Panc1 (cell line): ENCODE measurements at regions not wholly inside any gene's neighbourhood (a gene's known extent, or its start where the extent isn't known, plus 50 kb on each side); places are given as distances from the start of the nearest gene placed in this dataset.

Experiments used
- ATAC-seq: fragments of 200-7000 bp; cut with Tn5 transposase; 2 replicates; pipeline ENCODE4 v1.9.1; 2020; ENCODE audit warnings: mild to moderate bottlenecking, moderate library complexity
- BruUV-seq: library from RNA; stranded (reverse); fragments of 400-500 nt; replicated peaks from 2 replicates; lab custom pipeline; 2021; lab: Mats Ljungman, UMichigan
- CTCF ChIA-PET: fragments of 300-600 bp; sonication (Branson Sonifier 250); formaldehyde crosslinking; loops from one replicate; lab custom pipeline; 2022; ENCODE audit warnings: antibody characterized with exemption; lab: Charles Lee
- POLR2A ChIA-PET: fragments of 300-600 bp; sonication (Branson Sonifier 250); formaldehyde crosslinking; loops from one replicate; lab custom pipeline; 2022; ENCODE audit warnings: antibody characterized with exemption; lab: Charles Lee
- DNase-seq: peaks from one replicate; pipeline ENCODE4 v3.0.0-alpha.2; 2010; ENCODE audit warnings: low read depth, low spot score
- H3K27ac ChIP-seq: 2 replicates; pipeline ENCODE4 v1.5.1; 2011; ENCODE audit warnings: mild to moderate bottlenecking, low read length, inconsistent platforms
- H3K27me3 ChIP-seq: fragments of 200-500 bp; sonication (Bioruptor generic); 2 replicates; pipeline ENCODE4 v1.6.0; 2014; ENCODE audit warnings: low read length, inconsistent platforms; ENCODE audit not compliant: control insufficient read depth, insufficient read depth
- H3K36me3 ChIP-seq: fragments of 200-500 bp; sonication (Bioruptor generic); 2 replicates; pipeline ENCODE4 v1.5.1; 2014; ENCODE audit warnings: inconsistent platforms, mild to moderate bottlenecking, low read length, moderate library complexity; ENCODE audit not compliant: control insufficient read depth, insufficient read depth
- H3K4me1 ChIP-seq: 2 replicates; pipeline ENCODE4 v1.5.1; 2011; ENCODE audit warnings: inconsistent platforms, mild to moderate bottlenecking, low read length, moderate library complexity; ENCODE audit not compliant: control insufficient read depth, insufficient read depth
- H3K4me3 ChIP-seq, 2 experiments: 2 replicates each; pipeline ENCODE4 v1.5.1; 2011 to 2012; ENCODE audit warnings: low read depth in 2 of 2, low read length in 2 of 2, mild to moderate bottlenecking in 2 of 2, inconsistent platforms in 1 of 2, moderate library complexity in 1 of 2
- H3K9me3 ChIP-seq: fragments of 200-500 bp; sonication (Bioruptor generic); 2 replicates; pipeline ENCODE4 v1.5.1; 2014; ENCODE audit warnings: low read depth, mild to moderate bottlenecking, inconsistent platforms, low read length, moderate library complexity; ENCODE audit not compliant: control insufficient read depth, insufficient read depth
- POLR2AphosphoS5 ChIP-seq: IDR thresholded peaks from 2 replicates; pipeline ENCODE4 v1.6.1; 2012; ENCODE audit warnings: mild to moderate bottlenecking, low read depth, low read length, moderate library complexity
- SIN3A ChIP-seq: IDR thresholded peaks from 2 replicates; pipeline ENCODE4 v1.6.1; 2012; ENCODE audit warnings: low read depth, mild to moderate bottlenecking, low read length, moderate library complexity, borderline replicate concordance; ENCODE audit not compliant: insufficient read depth
- TCF7L2 ChIP-seq: IDR thresholded peaks from 2 replicates; pipeline ENCODE4 v1.6.1; 2011; ENCODE audit warnings: mild to moderate bottlenecking, low read depth, low read length, inconsistent platforms
- in situ Hi-C: cut with HindIII; loops from 2 replicates; pipeline ENCODE4 v1.10.0; 2016; ENCODE audit warnings: low sequenced_read_pairs, low pct_unique_long_range_greater_than_20kb
- intact Hi-C: fragments of 100-400 bp; cut with micrococcal nuclease; formaldehyde crosslinking; loops from one replicate; pipeline ENCODE4 v1.10.0; 2022; ENCODE audit not compliant: unreplicated experiment
- TF ChIP-seq, protein P1 (sequence below), 2 experiments: IDR thresholded peaks; 2 replicates each; pipeline ENCODE4 v1.6.1; 2011 to 2012; ENCODE audit warnings: low read depth in 2 of 2, control low read depth in 1 of 2, low read length in 1 of 2, mild to moderate bottlenecking in 1 of 2, moderate library complexity in 1 of 2; ENCODE audit not compliant: insufficient read depth in 1 of 2
- TF ChIP-seq, protein P2 (sequence below): fragments of 450-650 bp; IDR thresholded peaks from 2 replicates; pipeline ENCODE4 v1.5.1; 2017; ENCODE audit warnings: mild to moderate bottlenecking

DNA sequence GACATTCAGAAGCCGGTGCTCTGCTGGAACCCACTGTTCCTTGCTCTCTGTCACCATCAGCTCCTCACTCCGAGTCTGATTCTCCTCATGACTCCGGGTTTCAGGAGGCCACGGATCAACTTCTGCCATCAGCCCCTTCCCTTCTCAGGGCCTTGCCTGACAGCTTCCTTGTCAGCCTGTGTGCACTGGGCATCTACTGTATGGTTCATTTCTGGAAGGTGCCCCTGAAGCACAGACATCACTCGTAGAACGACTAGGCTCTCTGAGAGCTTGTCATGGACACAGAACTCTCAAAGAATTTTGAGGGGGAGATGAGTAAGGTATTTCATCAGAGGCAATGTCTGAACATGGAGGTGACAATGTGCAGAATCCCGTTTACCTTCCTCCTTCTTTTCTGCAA is 396.1 kb downstream of the TNS3 start:
- no peaks in the 10 kb centered on the region for H3K9me3 ChIP-seq
- H3K36me3 ChIP-seq = no peaks in the 10 kb centered on the region
- H3K4me1 ChIP-seq = no peaks in the 10 kb centered on the region
- DNase-seq = no peak
- H3K27me3 ChIP-seq = peaks cover 19% of the 10 kb centered on the region
- no TSS peak for BruUV-seq
- CTCF ChIA-PET = interaction anchor here (0.5 to 1.2 kb wide), 2 partner anchors 68 to 205 kb away, joined by 3 to 5 read pairs; no protein-coding TSS in a partner anchor
- ATAC-seq = no peak
- intact Hi-C loops = no loop called here
- in situ Hi-C loops = no loop called here
- TF ChIP-seq SIN3A (no peak), TCF7L2 (no peak), POLR2AphosphoS5 (no peak)
- no peak overlapping the region for H3K4me3 ChIP-seq
- POLR2A ChIA-PET = no interaction called here
- no peak overlapping the region for H3K27ac ChIP-seq

DNA sequence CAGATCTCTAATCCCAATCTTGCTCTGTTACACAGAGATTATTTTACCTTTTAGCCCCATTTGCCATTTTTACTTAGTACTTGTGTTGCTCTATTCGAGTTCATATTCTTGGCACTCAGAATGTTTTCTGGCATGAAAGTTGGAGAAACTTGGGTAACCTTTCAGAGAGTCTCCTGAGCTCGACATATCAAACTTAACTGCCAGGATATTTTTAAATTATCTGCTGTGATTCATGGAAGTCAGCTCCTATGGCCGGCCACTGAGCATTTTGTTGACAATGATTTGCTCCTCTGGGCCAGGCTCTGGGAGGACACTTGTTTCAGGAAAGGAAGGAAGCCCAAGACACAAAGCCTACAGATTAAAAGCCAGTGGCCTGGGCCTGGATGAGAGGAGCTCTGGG is 396.7 kb downstream of the TNS3 start:
- no peaks in the 10 kb centered on the region for H3K9me3 ChIP-seq
- ChIA-PET POLR2A (no interaction called here), CTCF (interaction anchor here (0.5 kb wide), 1 partner anchor 204 kb away, joined by 3 read pairs; no protein-coding TSS in a partner anchor)
- no peaks in the 10 kb centered on the region for H3K36me3 ChIP-seq
- ATAC-seq (no peak), DNase-seq (no peak)
- H3K4me1 ChIP-seq = no peaks in the 10 kb centered on the region
- no peak overlapping the region for H3K4me3 ChIP-seq
- in situ Hi-C loops = no loop called here
- peaks cover 18% of the 10 kb centered on the region for H3K27me3 ChIP-seq
- intact Hi-C loops = no loop called here
- BruUV-seq = no TSS peak
- TF ChIP-seq, protein P1, sequence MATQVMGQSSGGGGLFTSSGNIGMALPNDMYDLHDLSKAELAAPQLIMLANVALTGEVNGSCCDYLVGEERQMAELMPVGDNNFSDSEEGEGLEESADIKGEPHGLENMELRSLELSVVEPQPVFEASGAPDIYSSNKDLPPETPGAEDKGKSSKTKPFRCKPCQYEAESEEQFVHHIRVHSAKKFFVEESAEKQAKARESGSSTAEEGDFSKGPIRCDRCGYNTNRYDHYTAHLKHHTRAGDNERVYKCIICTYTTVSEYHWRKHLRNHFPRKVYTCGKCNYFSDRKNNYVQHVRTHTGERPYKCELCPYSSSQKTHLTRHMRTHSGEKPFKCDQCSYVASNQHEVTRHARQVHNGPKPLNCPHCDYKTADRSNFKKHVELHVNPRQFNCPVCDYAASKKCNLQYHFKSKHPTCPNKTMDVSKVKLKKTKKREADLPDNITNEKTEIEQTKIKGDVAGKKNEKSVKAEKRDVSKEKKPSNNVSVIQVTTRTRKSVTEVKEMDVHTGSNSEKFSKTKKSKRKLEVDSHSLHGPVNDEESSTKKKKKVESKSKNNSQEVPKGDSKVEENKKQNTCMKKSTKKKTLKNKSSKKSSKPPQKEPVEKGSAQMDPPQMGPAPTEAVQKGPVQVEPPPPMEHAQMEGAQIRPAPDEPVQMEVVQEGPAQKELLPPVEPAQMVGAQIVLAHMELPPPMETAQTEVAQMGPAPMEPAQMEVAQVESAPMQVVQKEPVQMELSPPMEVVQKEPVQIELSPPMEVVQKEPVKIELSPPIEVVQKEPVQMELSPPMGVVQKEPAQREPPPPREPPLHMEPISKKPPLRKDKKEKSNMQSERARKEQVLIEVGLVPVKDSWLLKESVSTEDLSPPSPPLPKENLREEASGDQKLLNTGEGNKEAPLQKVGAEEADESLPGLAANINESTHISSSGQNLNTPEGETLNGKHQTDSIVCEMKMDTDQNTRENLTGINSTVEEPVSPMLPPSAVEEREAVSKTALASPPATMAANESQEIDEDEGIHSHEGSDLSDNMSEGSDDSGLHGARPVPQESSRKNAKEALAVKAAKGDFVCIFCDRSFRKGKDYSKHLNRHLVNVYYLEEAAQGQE (IDR thresholded peaks at IDR 0.05; ENCODE audit: insufficient read depth in 1 of 2, low read depth in 2 of 2, low read length in 1 of 2) = no peak
- TF ChIP-seq, protein P2, sequence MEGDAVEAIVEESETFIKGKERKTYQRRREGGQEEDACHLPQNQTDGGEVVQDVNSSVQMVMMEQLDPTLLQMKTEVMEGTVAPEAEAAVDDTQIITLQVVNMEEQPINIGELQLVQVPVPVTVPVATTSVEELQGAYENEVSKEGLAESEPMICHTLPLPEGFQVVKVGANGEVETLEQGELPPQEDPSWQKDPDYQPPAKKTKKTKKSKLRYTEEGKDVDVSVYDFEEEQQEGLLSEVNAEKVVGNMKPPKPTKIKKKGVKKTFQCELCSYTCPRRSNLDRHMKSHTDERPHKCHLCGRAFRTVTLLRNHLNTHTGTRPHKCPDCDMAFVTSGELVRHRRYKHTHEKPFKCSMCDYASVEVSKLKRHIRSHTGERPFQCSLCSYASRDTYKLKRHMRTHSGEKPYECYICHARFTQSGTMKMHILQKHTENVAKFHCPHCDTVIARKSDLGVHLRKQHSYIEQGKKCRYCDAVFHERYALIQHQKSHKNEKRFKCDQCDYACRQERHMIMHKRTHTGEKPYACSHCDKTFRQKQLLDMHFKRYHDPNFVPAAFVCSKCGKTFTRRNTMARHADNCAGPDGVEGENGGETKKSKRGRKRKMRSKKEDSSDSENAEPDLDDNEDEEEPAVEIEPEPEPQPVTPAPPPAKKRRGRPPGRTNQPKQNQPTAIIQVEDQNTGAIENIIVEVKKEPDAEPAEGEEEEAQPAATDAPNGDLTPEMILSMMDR = no peak
- TF ChIP-seq TCF7L2 = no peak
- no peak overlapping the region for H3K27ac ChIP-seq

DNA sequence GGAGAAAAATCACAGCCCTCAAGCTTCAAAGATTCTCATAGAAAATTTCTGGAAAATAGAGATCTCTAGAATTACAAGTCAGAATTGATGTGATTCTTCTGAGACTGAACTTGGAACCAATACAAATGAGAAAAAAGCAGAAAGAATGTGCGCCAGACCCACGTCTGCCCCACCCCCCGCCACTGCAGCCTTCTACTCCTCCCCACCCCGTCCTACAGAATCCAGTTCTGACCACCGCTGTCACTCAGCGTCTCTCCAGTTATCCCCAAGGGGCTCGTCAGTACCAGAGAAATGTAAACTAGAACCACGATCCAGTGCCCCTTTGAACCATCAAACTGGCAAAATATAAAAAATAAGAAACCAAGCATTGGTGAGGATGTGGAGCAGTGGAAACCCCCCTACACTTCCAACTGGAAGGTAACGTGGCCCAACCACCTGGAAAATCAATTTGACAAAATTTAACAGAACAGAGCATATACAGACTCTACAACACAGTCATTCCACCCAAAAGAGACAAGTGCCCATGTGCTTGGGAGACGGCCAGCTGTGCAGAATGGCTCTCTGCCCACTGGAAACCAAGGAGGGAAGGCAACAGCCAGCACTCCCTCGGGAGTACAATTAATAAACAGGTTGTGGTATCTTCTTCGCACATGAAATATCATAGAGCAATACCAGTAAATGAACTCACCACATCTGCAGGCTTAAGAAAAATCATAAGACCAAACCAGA is 397.9 kb downstream of the TNS3 start:
- ChIA-PET POLR2A (no interaction called here), CTCF (no interaction called here)
- DNase-seq (no peak), ATAC-seq (no peak)
- BruUV-seq = no TSS peak
- no peak for TF ChIP-seq TCF7L2
- Histone ChIP-seq H3K4me1 (no peaks in the 10 kb centered on the region), H3K9me3 (no peaks in the 10 kb centered on the region), H3K4me3 (no peak overlapping the region), H3K36me3 (no peaks in the 10 kb centered on the region), H3K27me3 (peaks cover 13% of the 10 kb centered on the region), H3K27ac (no peak overlapping the region)
- in situ Hi-C loops = no loop called here
- intact Hi-C loops = no loop called here
